Cardiac muscle cell (in vitro differentiated cells and primary cell): ENCODE measurements at regions not wholly inside any gene's neighbourhood (a gene's known extent, or its start where the extent isn't known, plus 50 kb on each side); places are given as distances from the start of the nearest gene placed in this dataset.
A peak's percentile ranks its signal among the peaks of the same experiment; 100 is the strongest.

Experiments used
- DNase-seq, 2 donors: peaks; one replicate each; pipeline versions ENCODE4 v3.0.0 to v3.0.0-alpha.2; 2010 to 2017; ENCODE audit warnings: low read depth in 1 of 2, low spot score in 1 of 2
- H3K27ac ChIP-seq: fragments of 200-600 bp; sonication (generic); 2 replicates; pipeline ENCODE4 v1.5.1; 2016
- H3K27me3 ChIP-seq: fragments of 200-600 bp; sonication (generic); 2 replicates; pipeline ENCODE4 v1.6.0; 2016; ENCODE audit warnings: control low read depth
- H3K36me3 ChIP-seq: fragments of 200-600 bp; sonication (generic); 2 replicates; pipeline ENCODE4 v1.5.1; 2016; ENCODE audit warnings: control low read depth
- H3K4me1 ChIP-seq: fragments of 200-600 bp; sonication (generic); 2 replicates; pipeline ENCODE4 v1.8.1; 2017; ENCODE audit warnings: low read depth, mild to moderate bottlenecking, mixed run types
- H3K4me3 ChIP-seq: fragments of 200-600 bp; sonication (generic); 2 replicates; pipeline ENCODE4 v1.5.1; 2016; ENCODE audit warnings: mild to moderate bottlenecking
- H3K9me3 ChIP-seq: fragments of 200-600 bp; sonication (generic); 2 replicates; pipeline ENCODE4 v1.5.1; 2017; ENCODE audit warnings: low read depth, mild to moderate bottlenecking, control low read depth
- CTCF ChIP-seq: IDR thresholded peaks from 2 replicates; pipeline ENCODE4 v1.5.1; 2012; ENCODE audit warnings: low read depth, mild to moderate bottlenecking, low read length

- Histone ChIP-seq H3K36me3 (no peaks in the 10 kb centered on the region), H3K27me3 (no peaks in the 10 kb centered on the region), H3K9me3 (no peaks in the 10 kb centered on the region), H3K4me3 (no peak overlapping the region), H3K4me1 (no peaks in the 10 kb centered on the region), H3K27ac (no peak overlapping the region)
- DNase-seq, result no peak
- TF ChIP-seq CTCF, result no peak
Observed at GRCh38 chr5:174243904-174244303, 198.4 kb downstream of the NSG2 start.

GRCh38 chr5:174245516-174246075 is 200.1 kb downstream of the NSG2 start:
- H3K27me3 ChIP-seq, result no peaks in the 10 kb centered on the region
- DNase-seq, result no peak
- H3K36me3 ChIP-seq, result no peaks in the 10 kb centered on the region
- H3K4me1 ChIP-seq, result no peaks in the 10 kb centered on the region
- no peaks in the 10 kb centered on the region for H3K9me3 ChIP-seq
- TF ChIP-seq CTCF, result no peak
- no peak overlapping the region for H3K27ac ChIP-seq
- no peak overlapping the region for H3K4me3 ChIP-seq

- H3K27me3 ChIP-seq, result no peaks in the 10 kb centered on the region
- no peak overlapping the region for H3K27ac ChIP-seq
- DNase-seq, result no peak
- H3K4me1 ChIP-seq, result peaks cover 10% of the 10 kb centered on the region
- no peak overlapping the region for H3K4me3 ChIP-seq
- no peaks in the 10 kb centered on the region for H3K36me3 ChIP-seq
- TF ChIP-seq CTCF, result no peak
- H3K9me3 ChIP-seq, result no peaks in the 10 kb centered on the region
Observed at GRCh38 chr5:174246743-174247142, 201.2 kb downstream of the NSG2 start.

GRCh38 chr5:174247301-174247700 is 201.8 kb downstream of the NSG2 start:
- DNase-seq, result no peak
- Histone ChIP-seq H3K27me3 (no peaks in the 10 kb centered on the region), H3K4me1 (peaks cover 10% of the 10 kb centered on the region), H3K4me3 (no peak overlapping the region), H3K9me3 (no peaks in the 10 kb centered on the region), H3K36me3 (no peaks in the 10 kb centered on the region), H3K27ac (no peak overlapping the region)
- no peak for TF ChIP-seq CTCF

- no peak for TF ChIP-seq CTCF
- Histone ChIP-seq H3K9me3 (no peaks in the 10 kb centered on the region), H3K4me1 (peaks cover 10% of the 10 kb centered on the region), H3K27me3 (no peaks in the 10 kb centered on the region), H3K36me3 (no peaks in the 10 kb centered on the region), H3K27ac (peak overlapping the region; percentile 57), H3K4me3 (no peak overlapping the region)
- DNase-seq, result peak in 1 of 2 donors; percentile 21
Observed at GRCh38 chr5:174251305-174252000, 205.9 kb downstream of the NSG2 start.
